ENCODE measurements at regions not wholly inside any gene's neighbourhood (a gene's known extent, or its start where the extent isn't known, plus 50 kb on each side); places are given as distances from the start of the nearest gene placed in this dataset.

- no peak overlapping the region for H3K18ac ChIP-seq (ENCODE audit: low read length)
- no peak overlapping the region for H3K14ac ChIP-seq (ENCODE audit: low read length)
- H2BK5ac ChIP-seq (ENCODE audit: low read length) = no peak overlapping the region
- H4K91ac ChIP-seq (ENCODE audit: low read depth, low read length, poor library complexity) = no peak overlapping the region
- no peak overlapping the region for H2BK15ac ChIP-seq (ENCODE audit: low read length)
- peaks cover 18 to 23% of the 10 kb centered on the region in 2 donors for H3K4me1 ChIP-seq (ENCODE audit: control insufficient read depth in 2 of 2, insufficient read depth in 1 of 2, low read depth in 1 of 2, low read length in 2 of 2)
- H3K9ac ChIP-seq (ENCODE audit: low read depth, low read length, poor library complexity) = no peak overlapping the region
- H3K4me3 ChIP-seq (ENCODE audit: low read length in 2 of 2) = no peak overlapping the region
- H2AK5ac ChIP-seq (ENCODE audit: low read depth, low read length) = no peak overlapping the region
- no CpG with 5 or more reads among the region's 2 CpGs for WGBS, 2 donors (ENCODE audit: extremely low coverage in 2 of 2, insufficient read length in 2 of 2, insufficient replicate concordance in 1 of 2)
- DNase-seq (ENCODE audit: low spot score) = no peak
- H3K23ac ChIP-seq (ENCODE audit: low read depth, low read length, poor library complexity) = no peak overlapping the region
- no peak overlapping the region for H2BK12ac ChIP-seq (ENCODE audit: low read length)
- H3K36me3 ChIP-seq (replicated peaks in 1 of 2; ENCODE audit: control insufficient read depth in 2 of 2, insufficient read depth in 2 of 2, low read length in 2 of 2) = no peaks in the 10 kb centered on the region
- H3K4me2 ChIP-seq (ENCODE audit: insufficient read depth, low read length, poor library complexity, severe bottlenecking) = no peak overlapping the region
- peaks cover 0 to 2% of the 10 kb centered on the region in 2 donors for H3K9me3 ChIP-seq (replicated peaks in 1 of 2; ENCODE audit: control insufficient read depth in 2 of 2, insufficient read depth in 1 of 2, low read depth in 1 of 2, low read length in 2 of 2)
- H4K8ac ChIP-seq (ENCODE audit: low read depth, low read length) = no peak overlapping the region
- H3K27ac ChIP-seq (replicated peaks; ENCODE audit: low read length) = no peak overlapping the region
- H3K4ac ChIP-seq (ENCODE audit: low read length) = no peak overlapping the region
- no peaks in the 10 kb centered on the region for H3K27me3 ChIP-seq (ENCODE audit: control insufficient read depth in 3 of 3, insufficient read depth in 3 of 3, low read depth in 1 of 3, low read length in 3 of 3)
- H2BK120ac ChIP-seq (ENCODE audit: low read depth, low read length) = no peak overlapping the region
- H3K79me1 ChIP-seq (ENCODE audit: low read depth, low read length) = no peaks in the 10 kb centered on the region
- no peak overlapping the region for H2AFZ ChIP-seq (ENCODE audit: low read length)
These were observed 200.7 kb upstream of the TNP1 start for GRCh38 chr2:217060516-217060915.

DNA sequence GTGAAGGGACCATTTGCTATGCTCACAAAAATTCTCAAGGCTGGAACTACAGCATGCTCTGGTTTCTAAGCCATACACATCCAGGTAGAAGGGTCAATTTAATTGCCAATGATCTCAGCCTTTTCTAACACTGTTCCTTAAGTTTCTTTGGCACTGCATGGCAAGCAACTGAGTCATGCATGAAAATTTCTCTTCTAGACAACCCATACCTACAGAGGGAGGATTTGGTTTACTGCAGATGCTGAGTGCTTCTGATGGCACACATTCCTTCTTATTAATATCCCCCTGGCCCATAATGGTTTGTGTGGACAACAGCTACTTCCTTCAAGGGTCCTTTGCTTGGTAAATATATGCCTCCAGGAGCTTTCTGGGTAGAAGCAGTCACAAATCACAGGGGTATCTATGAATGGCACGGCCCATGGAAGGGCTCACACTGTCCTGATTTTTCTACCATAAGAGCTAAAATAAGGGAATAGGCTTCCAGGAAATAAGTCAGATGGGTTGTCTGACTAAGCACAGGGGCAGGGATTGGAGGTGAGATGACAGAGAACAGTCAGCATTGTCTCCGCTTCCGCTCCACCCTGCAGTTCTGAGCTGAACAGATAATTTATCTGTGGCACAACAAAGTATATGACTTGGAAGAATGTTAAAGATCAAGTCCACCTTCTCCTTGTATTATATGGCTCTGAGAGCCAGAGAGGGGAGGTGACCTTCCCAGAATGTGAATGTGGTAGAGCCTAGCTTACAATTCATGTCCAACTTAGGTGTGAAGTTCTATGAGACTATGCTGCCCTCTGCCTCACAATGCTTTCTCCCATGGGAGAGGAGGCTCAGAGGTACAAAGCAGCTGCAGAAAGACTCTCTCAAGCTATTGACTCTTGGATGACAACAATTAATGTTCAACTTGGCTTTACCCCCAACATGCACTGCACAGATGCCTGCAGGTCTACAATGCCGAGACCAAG, 199.2 kb upstream of the TNP1 start:
- H2BK120ac ChIP-seq (ENCODE audit: low read depth, low read length) = no peak overlapping the region
- WGBS, 2 donors (ENCODE audit: extremely low coverage in 2 of 2, insufficient read length in 2 of 2, insufficient replicate concordance in 1 of 2) = no CpG with 5 or more reads among the region's 4 CpGs
- no peak overlapping the region for H2AFZ ChIP-seq (ENCODE audit: low read length)
- H3K23ac ChIP-seq (ENCODE audit: low read depth, low read length, poor library complexity) = no peak overlapping the region
- no peaks in the 10 kb centered on the region for H3K36me3 ChIP-seq (replicated peaks in 1 of 2; ENCODE audit: control insufficient read depth in 2 of 2, insufficient read depth in 2 of 2, low read length in 2 of 2)
- H2BK12ac ChIP-seq (ENCODE audit: low read length) = no peak overlapping the region
- H4K8ac ChIP-seq (ENCODE audit: low read depth, low read length) = no peak overlapping the region
- H3K9ac ChIP-seq (ENCODE audit: low read depth, low read length, poor library complexity) = no peak overlapping the region
- H3K79me1 ChIP-seq (ENCODE audit: low read depth, low read length) = no peaks in the 10 kb centered on the region
- no peak overlapping the region for H3K4me2 ChIP-seq (ENCODE audit: insufficient read depth, low read length, poor library complexity, severe bottlenecking)
- H3K27me3 ChIP-seq (ENCODE audit: control insufficient read depth in 3 of 3, insufficient read depth in 3 of 3, low read depth in 1 of 3, low read length in 3 of 3) = no peaks in the 10 kb centered on the region
- H3K4me1 ChIP-seq (ENCODE audit: control insufficient read depth in 2 of 2, insufficient read depth in 1 of 2, low read depth in 1 of 2, low read length in 2 of 2) = peaks cover 13 to 17% of the 10 kb centered on the region in 2 donors
- no peak overlapping the region for H4K91ac ChIP-seq (ENCODE audit: low read depth, low read length, poor library complexity)
- no peak overlapping the region for H3K14ac ChIP-seq (ENCODE audit: low read length)
- no peak overlapping the region for H2BK5ac ChIP-seq (ENCODE audit: low read length)
- no peak overlapping the region for H2AK5ac ChIP-seq (ENCODE audit: low read depth, low read length)
- H3K4ac ChIP-seq (ENCODE audit: low read length) = no peak overlapping the region
- H3K9me3 ChIP-seq (replicated peaks in 1 of 2; ENCODE audit: control insufficient read depth in 2 of 2, insufficient read depth in 1 of 2, low read depth in 1 of 2, low read length in 2 of 2) = no peaks in the 10 kb centered on the region
- DNase-seq (ENCODE audit: low spot score) = no peak
- H3K4me3 ChIP-seq (ENCODE audit: low read length in 2 of 2) = no peak overlapping the region
- no peak overlapping the region for H3K18ac ChIP-seq (ENCODE audit: low read length)
- H2BK15ac ChIP-seq (ENCODE audit: low read length) = no peak overlapping the region
- H3K27ac ChIP-seq (replicated peaks; ENCODE audit: low read length) = no peak overlapping the region

- Histone ChIP-seq H2AK5ac (ENCODE audit: low read depth, low read length) (no peak overlapping the region), H2BK5ac (ENCODE audit: low read length) (no peak overlapping the region), H3K23ac (ENCODE audit: low read depth, low read length, poor library complexity) (no peak overlapping the region), H2BK120ac (ENCODE audit: low read depth, low read length) (no peak overlapping the region), H3K27me3 (ENCODE audit: control insufficient read depth in 3 of 3, insufficient read depth in 3 of 3, low read depth in 1 of 3, low read length in 3 of 3) (no peaks in the 10 kb centered on the region), H2AFZ (ENCODE audit: low read length) (no peak overlapping the region), H3K27ac (replicated peaks; ENCODE audit: low read length) (no peak overlapping the region), H4K91ac (ENCODE audit: low read depth, low read length, poor library complexity) (no peak overlapping the region), H3K14ac (ENCODE audit: low read length) (no peak overlapping the region), H2BK15ac (ENCODE audit: low read length) (no peak overlapping the region), H3K79me1 (ENCODE audit: low read depth, low read length) (no peaks in the 10 kb centered on the region), H3K18ac (ENCODE audit: low read length) (no peak overlapping the region), H3K36me3 (replicated peaks in 1 of 2; ENCODE audit: control insufficient read depth in 2 of 2, insufficient read depth in 2 of 2, low read length in 2 of 2) (no peaks in the 10 kb centered on the region), H2BK12ac (ENCODE audit: low read length) (no peak overlapping the region), H3K9me3 (replicated peaks in 1 of 2; ENCODE audit: control insufficient read depth in 2 of 2, insufficient read depth in 1 of 2, low read depth in 1 of 2, low read length in 2 of 2) (no peaks in the 10 kb centered on the region), H3K4me2 (ENCODE audit: insufficient read depth, low read length, poor library complexity, severe bottlenecking) (no peak overlapping the region), H3K9ac (ENCODE audit: low read depth, low read length, poor library complexity) (no peak overlapping the region), H3K4ac (ENCODE audit: low read length) (no peak overlapping the region), H4K8ac (ENCODE audit: low read depth, low read length) (no peak overlapping the region), H3K4me3 (ENCODE audit: low read length in 2 of 2) (no peak overlapping the region), H3K4me1 (ENCODE audit: control insufficient read depth in 2 of 2, insufficient read depth in 1 of 2, low read depth in 1 of 2, low read length in 2 of 2) (peaks cover under 1 to 10% of the 10 kb centered on the region in 2 donors)
- no peak for DNase-seq (ENCODE audit: low spot score)
- WGBS, 2 donors (ENCODE audit: extremely low coverage in 2 of 2, insufficient read length in 2 of 2, insufficient replicate concordance in 1 of 2) = no CpG with 5 or more reads among the region's 3 CpGs
These were observed 197.9 kb upstream of the TNP1 start for GRCh38 chr2:217057773-217058172.

- Histone ChIP-seq H3K27me3 (ENCODE audit: control insufficient read depth in 3 of 3, insufficient read depth in 3 of 3, low read depth in 1 of 3, low read length in 3 of 3) (no peaks in the 10 kb centered on the region), H3K79me1 (ENCODE audit: low read depth, low read length) (no peaks in the 10 kb centered on the region), H3K9ac (ENCODE audit: low read depth, low read length, poor library complexity) (no peak overlapping the region), H2AFZ (ENCODE audit: low read length) (no peak overlapping the region), H3K4me1 (ENCODE audit: control insufficient read depth in 2 of 2, insufficient read depth in 1 of 2, low read depth in 1 of 2, low read length in 2 of 2) (peaks cover 4 to 9% of the 10 kb centered on the region in 2 donors), H3K27ac (replicated peaks; ENCODE audit: low read length) (no peak overlapping the region), H3K4ac (ENCODE audit: low read length) (no peak overlapping the region), H3K4me3 (ENCODE audit: low read length in 2 of 2) (no peak overlapping the region), H3K9me3 (replicated peaks in 1 of 2; ENCODE audit: control insufficient read depth in 2 of 2, insufficient read depth in 1 of 2, low read depth in 1 of 2, low read length in 2 of 2) (no peaks in the 10 kb centered on the region), H3K14ac (ENCODE audit: low read length) (no peak overlapping the region), H3K36me3 (replicated peaks in 1 of 2; ENCODE audit: control insufficient read depth in 2 of 2, insufficient read depth in 2 of 2, low read length in 2 of 2) (no peaks in the 10 kb centered on the region), H2BK12ac (ENCODE audit: low read length) (no peak overlapping the region), H2BK120ac (ENCODE audit: low read depth, low read length) (no peak overlapping the region), H3K4me2 (ENCODE audit: insufficient read depth, low read length, poor library complexity, severe bottlenecking) (no peak overlapping the region), H3K23ac (ENCODE audit: low read depth, low read length, poor library complexity) (no peak overlapping the region), H4K91ac (ENCODE audit: low read depth, low read length, poor library complexity) (no peak overlapping the region), H2BK5ac (ENCODE audit: low read length) (no peak overlapping the region), H3K18ac (ENCODE audit: low read length) (no peak overlapping the region), H2BK15ac (ENCODE audit: low read length) (no peak overlapping the region), H2AK5ac (ENCODE audit: low read depth, low read length) (no peak overlapping the region), H4K8ac (ENCODE audit: low read depth, low read length) (no peak overlapping the region)
- DNase-seq (ENCODE audit: low spot score) = no peak
- WGBS, 2 donors (ENCODE audit: extremely low coverage in 2 of 2, insufficient read length in 2 of 2, insufficient replicate concordance in 1 of 2) = no CpG with 5 or more reads among the region's 1 CpG
These were observed 195.8 kb upstream of the TNP1 start for GRCh38 chr2:217055624-217056023.

Data from neuronal stem cell (in vitro differentiated cells).